ENCODE measurements at regions not wholly inside any gene's neighbourhood (a gene's known extent, or its start where the extent isn't known, plus 50 kb on each side); places are given as distances from the start of the nearest gene placed in this dataset.
"Not testable (repeated sequence)": the region's sequence is repeated elsewhere in the genome, so short reads cannot be mapped to it uniquely, and the experiment has no call there.

DNA sequence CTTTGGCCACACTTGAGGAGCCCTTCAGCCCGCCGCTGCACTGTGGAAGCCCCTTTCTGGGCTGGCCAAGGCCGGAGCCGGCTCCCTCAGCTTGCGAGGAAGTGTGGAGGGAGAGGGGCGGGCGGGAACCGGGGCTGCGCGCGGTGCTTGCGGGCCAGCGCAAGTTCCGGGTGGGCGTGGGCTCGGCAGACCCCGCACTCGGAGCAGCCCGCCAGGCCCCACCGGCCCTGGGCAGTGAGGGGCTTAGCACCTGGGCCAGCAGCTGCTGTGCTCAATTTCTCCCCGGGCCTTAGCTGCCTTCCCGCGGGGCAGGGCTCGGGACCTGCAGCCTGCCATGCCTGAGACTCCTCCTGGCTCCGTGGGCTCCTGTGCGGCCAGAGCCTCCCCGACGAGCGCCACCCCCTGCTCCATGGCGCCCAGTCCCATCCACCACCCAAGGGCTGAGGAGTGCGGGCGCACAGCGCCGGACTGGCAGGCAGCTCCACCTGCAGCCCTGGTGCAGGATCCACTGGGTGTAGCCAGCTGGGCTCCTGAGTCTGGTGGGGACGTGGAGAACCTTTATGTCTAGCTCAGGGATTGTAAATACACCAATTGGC is 129.2 kb downstream of the MRPL14 start:
- not testable (repeated sequence) for DNase-seq

DNA sequence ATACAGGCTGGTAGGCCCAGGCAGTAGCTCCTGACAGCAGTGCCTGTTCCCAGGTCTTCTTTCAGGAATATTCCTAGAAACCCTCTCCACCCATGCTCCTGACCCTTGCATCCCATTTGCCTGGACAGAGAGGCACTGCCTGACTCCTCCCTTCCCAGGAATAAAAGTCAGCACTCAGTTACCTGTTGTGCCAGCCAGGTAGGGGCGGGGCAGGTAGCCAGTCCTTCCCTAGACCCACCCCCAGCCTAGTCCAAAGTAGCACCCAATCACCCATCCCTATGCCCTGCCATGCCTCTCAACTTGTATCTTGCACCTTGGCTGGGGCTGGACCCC is 129.9 kb downstream of the MRPL14 start:
- no peak for DNase-seq

DNA sequence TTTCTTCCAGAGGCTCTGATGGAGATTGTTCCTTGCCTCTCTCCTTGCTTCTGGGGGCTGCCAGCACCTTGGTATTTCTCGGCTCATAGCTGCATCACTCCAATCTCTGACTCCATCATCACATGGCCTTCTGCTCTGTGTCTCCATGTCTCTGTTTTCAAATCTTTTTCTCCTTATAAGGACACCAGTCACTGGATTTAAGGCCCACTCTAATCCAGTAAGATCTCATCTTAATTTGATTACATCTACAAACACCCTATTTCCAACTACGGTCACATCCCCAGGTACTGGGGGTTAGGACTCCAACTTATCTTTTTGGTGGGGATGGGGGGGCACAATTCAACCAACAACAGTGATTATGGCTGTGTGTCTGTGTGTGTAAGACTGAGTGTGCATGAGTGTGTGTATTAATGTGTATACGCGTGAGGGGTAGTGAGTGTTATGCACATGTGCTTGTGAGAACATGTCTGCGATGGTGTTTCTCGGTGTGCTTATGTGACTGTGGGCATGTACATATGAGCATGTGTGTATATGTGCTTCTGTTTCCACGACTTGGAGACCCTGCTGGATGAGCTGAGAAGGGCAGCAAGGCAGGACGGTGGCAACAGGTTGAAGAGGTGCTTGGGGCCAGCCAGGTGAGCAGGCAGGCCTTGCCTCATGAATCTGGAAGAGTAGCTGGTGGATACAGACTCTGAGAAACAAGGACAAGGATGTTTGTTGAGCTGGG is 130.5 kb downstream of the MRPL14 start:
- no peak for DNase-seq

DNA sequence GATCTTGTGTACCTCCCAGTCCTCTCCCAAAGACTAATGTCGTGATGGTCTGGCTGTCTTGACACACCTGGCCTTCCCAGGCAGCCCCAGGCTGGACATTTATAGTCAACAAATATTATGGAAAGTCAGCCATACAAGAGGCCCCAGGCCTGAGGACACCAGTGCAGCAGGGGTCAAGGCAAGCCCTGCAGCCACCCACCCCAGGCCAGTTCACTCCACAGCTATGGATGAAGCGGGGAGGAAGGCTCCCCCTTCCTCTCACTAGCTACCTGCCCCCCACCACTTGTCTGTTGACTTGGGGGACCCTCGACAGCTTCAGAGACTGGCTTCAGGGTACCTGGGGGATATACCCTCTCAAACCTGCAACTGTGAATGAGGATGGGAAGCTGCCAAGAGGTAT is 132.1 kb downstream of the MRPL14 start:
- DNase-seq, result no peak

DNA sequence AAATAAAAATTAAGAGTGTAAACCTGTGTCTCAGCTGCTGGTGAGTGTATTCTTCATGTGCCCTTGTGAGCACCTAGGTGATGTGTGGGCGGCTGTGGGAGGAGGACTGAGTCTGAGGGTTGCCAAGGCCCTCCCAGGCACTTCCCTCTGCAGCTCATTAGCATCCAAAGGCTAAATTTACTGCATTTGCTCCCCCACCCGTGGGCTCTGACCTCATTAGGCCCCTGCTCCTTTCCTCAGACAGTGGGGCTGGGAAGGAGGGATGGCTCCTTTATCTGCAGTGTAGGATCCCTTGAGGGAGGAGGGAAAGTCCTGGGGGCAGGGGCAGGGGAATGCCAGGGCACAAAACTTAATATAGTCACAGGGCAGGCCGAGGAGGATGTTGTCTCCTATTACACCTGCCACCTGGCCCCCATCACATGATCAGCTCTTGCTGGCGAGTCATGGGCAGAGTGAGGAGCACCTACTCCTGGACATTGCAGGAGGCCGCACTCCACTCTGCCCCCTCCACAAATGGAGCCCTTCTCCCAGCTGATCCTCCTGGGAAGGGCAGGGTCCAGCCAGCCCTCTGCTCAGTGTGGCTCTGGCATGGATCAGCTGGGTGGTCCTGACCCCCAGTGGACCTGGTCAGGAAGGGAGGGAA is 133.2 kb downstream of the MRPL14 start:
- DNase-seq, result no peak

DNA sequence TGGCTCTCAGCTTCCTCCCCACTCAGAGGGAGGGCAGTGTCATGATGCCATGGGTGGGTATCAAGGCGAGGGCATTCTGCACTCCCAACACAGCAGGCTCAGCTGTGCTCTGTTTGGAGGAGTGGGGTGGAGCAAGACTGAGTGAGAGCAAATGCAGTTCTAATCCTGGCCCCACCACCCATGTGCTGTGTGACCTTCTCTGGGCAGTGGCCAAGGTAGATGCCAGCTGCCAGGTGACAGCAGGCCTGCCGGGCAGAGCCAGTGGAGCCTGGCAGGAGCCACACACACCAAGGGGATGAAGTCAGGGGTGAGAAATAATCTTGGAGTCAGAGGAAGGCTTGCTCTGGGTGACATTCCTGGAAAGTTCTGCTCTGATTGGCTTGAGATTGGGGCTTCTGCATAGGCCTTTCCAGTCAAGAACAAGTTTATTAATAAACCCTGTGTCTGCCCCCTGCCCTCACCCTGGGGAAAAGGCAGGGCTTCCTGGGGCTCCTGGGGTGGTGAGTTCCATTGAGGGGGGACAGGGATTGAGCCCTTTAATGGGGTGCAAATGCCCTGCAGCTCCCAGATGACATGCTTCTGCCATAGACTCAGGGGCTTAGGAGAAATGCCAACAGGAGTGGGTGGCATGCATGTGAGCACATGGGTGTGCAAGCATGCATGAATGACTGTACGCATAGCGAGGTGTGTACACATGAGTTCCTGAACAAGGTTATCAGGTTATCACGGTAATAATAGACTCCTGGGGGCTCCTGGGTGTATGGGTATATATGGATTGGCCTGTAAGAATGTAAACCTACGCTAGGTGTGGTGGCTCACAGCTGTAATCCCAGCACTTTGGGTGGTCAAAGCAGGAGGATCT is 134.2 kb downstream of the MRPL14 start:
- DNase-seq, result no peak

DNA sequence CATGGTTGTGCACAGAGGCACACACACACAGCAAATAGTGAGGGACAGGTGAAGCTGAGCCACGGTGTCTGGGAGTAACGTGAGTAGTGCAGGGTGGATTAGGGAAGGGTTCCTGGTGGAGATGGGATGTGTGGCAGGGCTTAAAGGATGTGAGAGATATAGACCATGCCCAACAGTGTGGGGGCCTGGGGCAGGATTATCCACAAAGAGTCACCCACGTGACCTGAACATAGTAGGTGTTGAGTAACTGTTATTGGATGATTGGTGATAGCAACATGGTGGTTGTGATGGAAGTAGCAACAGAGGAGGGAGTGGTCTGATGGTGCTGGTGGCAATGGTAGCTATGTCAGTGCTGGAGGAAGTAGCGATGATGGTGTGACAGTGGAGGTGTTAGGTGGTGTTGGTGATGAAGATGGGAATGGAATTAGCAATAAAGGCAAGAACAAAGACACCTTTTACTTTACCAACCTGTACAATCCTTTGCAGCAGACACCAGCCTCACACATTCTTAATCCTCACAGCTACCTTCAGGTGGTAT is 135.1 kb downstream of the MRPL14 start:
- no peak for DNase-seq

DNA sequence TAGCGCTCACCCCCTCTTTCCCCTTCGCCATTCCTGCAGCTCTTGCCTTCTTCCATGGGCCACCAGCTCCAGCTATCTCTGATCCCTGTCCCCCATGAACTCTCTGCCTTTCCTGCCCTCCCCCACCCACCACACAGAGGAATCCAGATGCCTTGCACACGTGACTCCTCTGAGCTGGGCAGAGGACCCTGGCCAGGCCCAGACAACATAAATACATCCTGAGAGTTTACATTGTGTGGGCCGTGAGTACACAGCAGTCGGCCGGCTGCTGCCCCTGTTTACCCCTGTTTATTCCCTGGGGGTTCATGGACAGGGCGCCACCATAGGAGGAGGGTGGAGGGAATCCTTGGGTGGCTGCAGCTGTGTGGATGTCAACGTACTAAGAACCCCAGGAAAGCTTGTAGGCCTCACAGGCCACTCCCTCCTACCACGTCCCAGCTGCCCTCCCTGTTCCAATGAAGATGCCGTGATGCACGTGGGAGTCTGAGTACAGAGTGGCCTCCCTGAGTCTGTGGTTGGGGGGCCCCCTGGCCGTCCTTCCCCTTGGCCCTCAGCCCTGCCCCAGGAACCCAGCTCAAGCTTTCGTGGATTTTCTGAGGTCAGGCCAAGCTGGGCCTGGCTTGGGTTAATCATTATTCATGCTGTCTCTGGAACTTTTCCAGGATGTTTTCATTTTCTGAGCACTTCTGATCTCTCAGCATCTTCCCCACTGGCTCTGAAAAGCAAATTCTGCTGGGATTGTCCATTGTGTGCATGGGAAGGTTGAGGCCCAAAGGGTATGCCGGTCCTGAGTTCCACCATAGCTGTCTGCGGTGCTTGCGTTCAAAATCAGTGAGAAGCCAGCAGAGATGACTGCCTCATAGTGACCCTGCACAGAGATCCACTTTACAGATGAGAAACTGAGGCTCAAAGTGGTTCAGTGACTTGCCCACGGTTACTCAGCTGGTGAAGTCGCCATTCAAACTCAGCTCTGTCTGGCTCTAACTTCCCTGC is 136.3 kb downstream of the MRPL14 start:
- DNase-seq, result no peak

DNA sequence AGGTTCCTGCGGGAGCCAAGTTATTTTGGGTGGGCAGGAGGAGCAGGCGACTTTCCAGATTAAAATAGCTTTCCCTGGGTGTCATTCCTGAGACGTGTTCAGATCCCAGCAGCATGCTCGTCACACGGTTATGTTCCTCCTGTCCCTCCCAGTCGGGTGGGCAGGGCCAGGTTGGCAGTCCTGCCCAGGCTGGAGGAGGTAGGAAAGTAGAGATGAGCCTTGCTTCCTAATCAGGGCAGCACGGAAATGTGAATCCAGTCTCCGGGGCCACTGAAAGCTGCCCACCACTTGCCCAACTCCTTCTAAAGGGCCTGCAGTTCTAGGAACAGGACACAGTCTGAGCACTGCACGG is 137.0 kb downstream of the MRPL14 start:
- DNase-seq, result no peak

DNA sequence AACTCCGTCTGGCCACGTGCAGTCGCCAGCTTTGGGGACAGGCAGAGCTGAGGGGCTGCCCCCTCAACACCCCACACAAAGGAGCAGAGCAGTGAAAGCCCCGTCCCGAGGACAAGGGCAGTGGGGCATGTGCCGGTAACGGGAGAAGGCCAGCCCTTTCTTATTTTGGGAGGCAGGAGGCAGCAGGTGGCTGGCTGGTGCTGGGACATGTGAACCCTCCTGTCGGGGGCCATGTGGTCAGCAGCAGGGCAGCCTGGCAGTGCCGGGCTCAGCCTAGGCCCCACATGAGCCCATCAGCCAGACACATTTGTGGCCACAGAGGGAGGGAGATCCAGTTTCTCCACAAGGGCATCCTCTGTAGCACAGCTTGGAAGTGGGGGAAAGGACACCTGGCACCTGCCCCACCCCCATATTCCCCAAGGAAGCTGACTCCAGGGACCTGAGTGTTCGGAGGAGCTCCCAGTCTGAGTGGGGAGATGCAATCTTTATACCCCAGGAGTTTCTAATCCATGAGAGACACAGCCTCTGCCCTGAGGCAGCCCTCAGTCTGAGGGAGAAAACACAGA is 137.6 kb downstream of the MRPL14 start:
- DNase-seq, result no peak

DNA sequence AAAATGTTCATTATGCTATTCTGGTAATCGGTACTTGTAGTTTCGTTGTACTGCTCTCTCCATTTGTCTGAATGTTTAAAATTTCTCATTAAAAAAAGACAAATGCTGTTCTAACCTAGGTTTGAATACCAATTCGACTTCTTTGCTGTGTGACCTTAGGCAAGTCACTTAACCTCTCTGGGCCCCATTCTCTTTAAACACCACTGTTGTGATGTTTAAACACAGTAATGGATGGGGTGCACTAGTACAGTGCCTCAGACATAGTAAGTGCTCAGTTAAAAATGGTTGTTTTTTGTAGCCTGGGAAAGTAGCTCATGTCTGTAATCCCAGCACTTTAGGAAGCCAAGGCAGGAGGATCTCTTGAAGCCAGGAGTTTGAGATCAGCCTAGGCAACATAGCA is 138.5 kb downstream of the MRPL14 start:
- DNase-seq, result no peak

DNA sequence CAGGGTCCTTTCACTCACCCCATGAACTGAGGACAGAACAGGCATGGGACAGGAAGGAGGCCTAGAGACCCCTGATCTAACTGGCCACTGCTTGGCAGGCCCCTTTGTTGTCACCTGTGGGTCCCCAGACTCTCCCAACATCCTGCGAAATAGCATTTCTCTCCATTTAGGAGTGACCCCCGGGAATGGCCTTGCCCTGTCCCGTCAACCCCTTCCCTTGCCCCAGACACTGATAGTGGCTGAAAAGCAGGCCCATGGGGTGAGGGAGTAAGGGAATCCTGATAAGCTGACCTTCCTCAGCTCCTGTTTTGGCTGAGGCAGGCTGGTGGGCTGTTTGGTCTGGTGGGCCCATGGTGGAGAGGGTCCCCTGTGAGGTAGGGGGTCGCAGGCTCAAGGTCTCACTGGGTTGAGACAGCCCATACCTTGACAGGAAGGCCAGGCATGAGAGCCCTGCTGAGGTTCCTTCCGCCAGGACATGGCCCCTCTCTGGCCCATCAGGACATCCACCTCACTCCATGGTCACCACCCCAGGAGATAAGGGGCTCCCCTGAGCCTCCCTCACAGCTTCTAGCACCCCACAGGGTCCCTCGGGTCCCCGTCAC is 139.3 kb downstream of the MRPL14 start:
- DNase-seq, result no peak

DNA sequence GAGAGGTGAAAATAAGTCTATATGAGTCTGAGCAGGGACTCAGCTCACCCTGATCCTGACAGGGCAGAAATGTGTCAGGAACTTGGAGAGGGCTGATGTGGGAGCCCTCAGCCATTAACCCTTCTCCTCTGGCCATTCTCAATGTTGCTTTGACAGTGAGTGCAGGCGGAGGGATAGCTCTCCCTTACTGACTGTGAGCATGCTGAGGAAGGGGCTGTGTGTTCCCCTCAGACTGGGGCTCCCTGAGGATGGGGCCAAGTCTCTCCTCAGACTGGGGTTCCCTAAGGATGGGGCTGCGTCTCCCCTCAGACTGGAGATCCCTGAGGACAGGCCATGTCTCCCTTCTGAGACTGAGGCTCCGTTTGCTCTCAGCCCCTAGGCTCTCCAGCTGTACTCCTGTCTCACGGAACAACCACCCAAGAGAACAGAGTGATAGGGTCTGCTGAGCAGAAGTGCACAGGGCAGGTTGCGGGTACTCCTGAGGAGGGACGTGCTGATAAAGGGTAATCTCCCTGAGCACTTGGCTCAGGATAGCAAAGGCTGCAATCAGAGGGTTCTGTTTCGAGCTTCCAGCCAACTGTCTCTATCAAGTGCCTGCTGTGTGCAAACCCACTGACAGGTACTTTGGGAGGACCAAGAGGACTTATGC is 141.0 kb downstream of the MRPL14 start:
- no peak for DNase-seq

DNA sequence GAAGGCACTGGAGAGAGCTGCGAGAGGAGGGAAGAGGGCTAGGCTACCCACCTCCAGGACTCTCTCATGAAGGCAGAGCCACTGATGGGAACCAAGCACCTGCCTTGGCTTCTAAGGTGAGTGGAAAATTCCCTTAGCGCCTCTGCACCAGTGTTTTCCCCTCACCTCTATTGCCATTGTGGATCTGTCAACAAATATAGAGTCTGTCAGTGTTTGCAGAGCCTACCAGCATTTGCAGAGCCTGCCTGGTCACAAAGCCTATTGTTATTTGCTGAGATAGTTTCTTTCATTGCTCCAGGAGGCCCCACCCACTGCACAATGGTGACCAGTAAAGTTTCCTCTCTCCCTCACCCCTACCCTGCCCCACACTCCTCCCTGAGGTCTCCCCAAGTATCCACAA is 141.9 kb downstream of the MRPL14 start:
- no peak for DNase-seq

DNA sequence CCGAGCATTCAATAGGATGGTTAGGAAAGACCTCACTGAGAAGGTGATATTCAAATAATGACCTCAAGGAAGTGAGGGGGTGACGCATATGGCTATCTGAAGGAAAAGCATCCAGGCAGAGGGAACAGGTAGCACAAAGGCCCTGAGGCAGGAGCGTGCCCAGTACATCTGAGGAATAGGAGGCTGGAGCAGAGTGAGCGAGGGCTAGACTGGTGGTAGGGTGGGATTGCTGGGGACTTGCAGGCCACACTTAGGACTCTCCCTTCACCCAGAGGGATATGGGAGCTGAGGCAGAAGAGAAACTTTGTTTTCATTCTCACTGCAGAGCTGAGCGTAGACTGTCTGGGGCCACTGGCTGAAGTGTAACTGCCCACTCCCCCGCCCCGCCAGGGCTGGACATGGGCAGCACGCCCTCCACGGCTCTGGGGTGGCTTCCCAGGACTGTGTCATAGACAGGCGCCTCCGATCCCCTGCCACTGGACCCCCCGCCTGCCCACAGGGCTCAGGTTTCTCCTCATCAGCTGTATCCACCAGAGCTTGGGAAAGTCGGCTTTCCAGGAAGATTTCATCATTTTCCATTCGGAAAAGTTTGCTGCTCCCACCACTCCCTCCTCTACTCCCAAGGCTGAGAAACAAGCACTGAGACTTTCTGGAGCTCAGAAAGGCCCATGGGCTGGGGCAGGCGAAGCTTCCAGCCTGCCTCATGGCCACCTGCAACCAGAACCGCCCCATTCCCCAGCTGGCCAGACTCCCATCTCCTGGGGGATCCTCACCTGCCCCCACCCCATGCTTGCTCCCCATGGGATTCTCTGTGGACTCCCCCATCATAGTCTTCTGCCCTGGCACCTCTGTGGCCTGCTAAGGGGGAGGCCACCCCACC is 142.6 kb downstream of the MRPL14 start:
- DNase-seq, result no peak

DNA sequence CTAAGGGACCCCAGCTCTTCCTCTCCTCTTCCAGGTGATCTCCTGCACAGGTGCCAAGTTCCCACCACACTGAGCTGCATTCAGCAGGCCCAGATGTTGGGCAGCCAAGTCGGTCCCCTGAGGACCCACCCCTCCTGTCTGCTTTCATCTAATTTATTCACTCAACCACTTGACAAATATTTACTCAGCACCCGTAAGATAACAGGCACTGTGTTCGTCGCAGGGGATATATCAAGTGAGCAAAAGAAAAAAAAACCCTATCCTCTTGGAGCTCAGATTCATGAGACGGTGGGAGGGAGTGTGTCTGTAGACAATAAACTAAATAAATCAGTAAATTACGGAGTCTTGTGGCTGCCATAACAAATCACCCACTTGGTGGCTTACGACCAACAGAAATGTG is 143.6 kb downstream of the MRPL14 start:
- DNase-seq, result peak; percentile 89

DNA sequence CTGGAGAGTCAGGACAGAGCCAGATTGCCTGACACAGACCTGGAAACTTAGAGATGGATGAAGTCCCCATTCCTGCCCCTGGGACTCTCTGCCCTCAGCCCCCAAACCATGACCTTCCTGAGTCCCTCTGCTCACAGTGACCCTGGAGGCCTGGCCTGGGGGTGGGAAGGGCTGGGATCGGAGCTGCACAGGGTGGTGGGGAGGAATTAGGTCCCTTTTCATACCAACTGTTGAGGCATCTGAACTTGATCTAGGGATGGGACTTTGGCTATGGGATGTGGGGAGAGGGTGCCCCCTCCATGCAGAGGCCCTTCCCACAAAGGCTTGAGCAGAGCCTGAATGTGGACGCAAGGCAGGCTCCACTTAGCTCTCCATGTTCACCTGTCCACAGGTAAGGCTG is 144.1 kb downstream of the MRPL14 start:
- DNase-seq, result no peak

DNA sequence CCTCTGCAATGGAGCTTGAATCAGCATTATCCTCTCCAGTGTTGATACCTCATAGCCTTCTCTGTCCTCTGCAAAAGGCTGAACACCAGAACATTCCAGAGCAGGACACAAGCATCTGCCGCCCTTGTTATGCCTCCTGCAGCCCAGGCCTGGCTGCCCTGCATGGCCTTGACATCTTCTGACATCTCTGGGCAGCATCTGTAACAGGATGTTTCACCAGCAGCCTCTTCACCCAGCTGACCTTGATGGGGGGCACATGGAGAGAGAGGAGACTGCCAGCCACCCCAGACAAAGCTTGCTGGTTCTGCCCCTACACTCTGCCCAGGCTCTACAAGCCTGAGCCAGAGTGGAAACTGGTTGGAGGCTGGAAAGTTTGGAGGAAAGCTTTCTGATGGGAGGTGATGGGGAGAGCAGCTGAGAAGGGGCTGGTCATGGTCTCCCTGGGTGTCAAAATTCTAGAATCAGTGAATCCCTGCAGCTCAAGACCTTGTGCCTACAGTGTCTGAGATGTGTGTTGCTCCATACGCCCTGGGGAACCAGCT is 145.1 kb downstream of the MRPL14 start:
- DNase-seq, result no peak

DNA sequence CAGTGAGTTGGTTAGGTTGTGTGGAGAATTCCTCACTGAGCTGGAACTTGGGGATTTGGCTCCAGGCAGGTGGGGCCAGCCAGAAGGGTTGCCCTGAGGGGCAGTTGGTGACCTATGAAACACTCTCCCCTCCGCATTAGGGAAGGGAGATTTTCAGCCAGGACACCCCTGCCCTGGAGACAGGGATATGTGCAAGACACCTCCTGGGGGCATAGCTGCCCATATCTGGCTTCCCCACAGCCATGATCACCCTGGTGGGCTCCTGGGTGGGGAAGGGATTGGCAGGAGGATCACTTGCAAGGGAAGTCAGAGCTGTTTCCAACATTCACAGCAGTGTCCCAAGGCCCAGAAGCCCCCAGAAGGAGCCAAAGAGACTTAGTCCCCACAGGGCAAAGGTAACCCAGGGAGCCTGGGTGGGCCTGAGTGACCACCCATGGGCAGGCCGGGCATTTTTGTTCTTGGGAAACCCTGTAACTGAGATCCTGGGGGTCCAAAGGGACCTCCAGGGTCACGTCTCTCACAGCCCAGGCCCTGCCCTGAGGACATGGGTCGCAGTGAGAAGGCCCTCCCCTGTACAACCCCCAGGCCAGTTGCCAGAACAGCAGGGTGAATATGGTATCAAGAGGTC is 145.8 kb downstream of the MRPL14 start:
- no peak for DNase-seq

Data from NCI-H187 treated with DMSO at 0.1 percent for 48 hours (cell line).